SK-N-SH (cell line): ENCODE measurements at regions not wholly inside any gene's neighbourhood (a gene's known extent, or its start where the extent isn't known, plus 50 kb on each side); places are given as distances from the start of the nearest gene placed in this dataset.

Experiments
- CTCF ChIA-PET: fragments of 300-600, 350-600 bp; formaldehyde crosslinking; extraction: SDS; loops from one replicate; lab custom pipeline; 2021; lab: Yijun Ruan, JAX
- POLR2A ChIA-PET: fragments of 350-600 bp; sonication (Branson Sonifier 250); formaldehyde crosslinking; extraction: SDS; loops from one replicate; lab custom pipeline; 2020; ENCODE audit warnings: antibody characterized with exemption, inconsistent platforms; lab: Yijun Ruan, JAX
- DNase-seq: peaks from one replicate; pipeline ENCODE4 v3.0.0; 2012
- H2AFZ ChIP-seq: fragments of 200-600 bp; sonication (generic); 2 replicates; pipeline ENCODE4 v1.8.1; 2016; ENCODE audit warnings: antibody characterized with exemption, mild to moderate bottlenecking, low read depth
- H3F3A ChIP-seq: fragments of 200-600 bp; sonication (generic); replicated peaks from 2 replicates; pipeline ENCODE3; 2016; ENCODE audit warnings: antibody characterized with exemption, mild to moderate bottlenecking; ENCODE audit not compliant: insufficient read depth
- H3K27ac ChIP-seq, 2 experiments: fragments of 200-500 bp in 1 of 2; fragments of 200-600 bp in 1 of 2; sonication (Bioruptor generic) in 1 of 2; sonication (generic), shearing (Covaris generic) in 1 of 2; 2 replicates each; pipeline versions ENCODE4 v1.5.1 to v1.6.1; 2014 to 2016; ENCODE audit warnings: low read depth in 2 of 2, inconsistent platforms in 1 of 2, low read length in 1 of 2, mild to moderate bottlenecking in 1 of 2, mixed read lengths in 1 of 2
- H3K27me3 ChIP-seq: fragments of 200-600 bp; sonication (generic), shearing (Covaris generic); 2 replicates; pipeline ENCODE4 v1.6.1; 2016; ENCODE audit warnings: mixed run types; ENCODE audit not compliant: insufficient read depth
- H3K36me3 ChIP-seq, 2 experiments: fragments of 200-500 bp in 1 of 2; fragments of 200-600 bp in 1 of 2; sonication (Bioruptor generic) in 1 of 2; sonication (generic) in 1 of 2; replicated peaks in 1 of 2; 2 replicates each; pipeline versions ENCODE3 to v1.5.1; 2014 to 2016; ENCODE audit warnings: low read length in 1 of 2, mild to moderate bottlenecking in 1 of 2; ENCODE audit not compliant: insufficient read depth in 2 of 2, control insufficient read depth in 1 of 2
- H3K4me1 ChIP-seq, 2 experiments: fragments of 200-500 bp in 1 of 2; fragments of 200-600 bp in 1 of 2; sonication (Bioruptor generic) in 1 of 2; sonication (generic), shearing (Covaris generic) in 1 of 2; 2 replicates each; pipeline versions ENCODE4 v1.5.1 to v1.6.1; 2014 to 2016; ENCODE audit warnings: low read depth in 1 of 2, low read length in 1 of 2, mixed run types in 1 of 2; ENCODE audit not compliant: insufficient read depth in 2 of 2, control insufficient read depth in 1 of 2
- H3K4me2 ChIP-seq: fragments of 200-600 bp; sonication (generic), shearing (Covaris generic); 2 replicates; pipeline ENCODE4 v1.6.1; 2017; ENCODE audit warnings: mixed run types
- H3K4me3 ChIP-seq, 2 experiments: fragments of 200-500 bp in 1 of 2; fragments of 200-600 bp in 1 of 2; sonication (Bioruptor generic) in 1 of 2; sonication (generic), shearing (Covaris generic) in 1 of 2; 2 replicates each; pipeline versions ENCODE4 v1.5.1 to v1.8.1; 2014 to 2016; ENCODE audit warnings: low read depth in 2 of 2, inconsistent platforms in 1 of 2, low read length in 1 of 2, mild to moderate bottlenecking in 1 of 2, mixed read lengths in 1 of 2, moderate library complexity in 1 of 2
- H3K79me2 ChIP-seq: fragments of 200-600 bp; sonication (generic); 2 replicates; pipeline ENCODE4 v1.8.1; 2017; ENCODE audit warnings: mild to moderate bottlenecking; ENCODE audit not compliant: insufficient read depth
- H3K9ac ChIP-seq: fragments of 200-600 bp; sonication (generic); 2 replicates; pipeline ENCODE4 v1.6.1; 2017; ENCODE audit warnings: mixed run types
- H3K9me2 ChIP-seq: fragments of 200-600 bp; sonication (generic); 2 replicates; pipeline ENCODE4 v1.6.1; 2017; ENCODE audit warnings: mixed run types
- H3K9me3 ChIP-seq: fragments of 200-600 bp; sonication (generic); 2 replicates; pipeline ENCODE4 v1.6.1; 2017; ENCODE audit warnings: mixed run types, mild to moderate bottlenecking, moderate library complexity
- H4K20me1 ChIP-seq: fragments of 200-600 bp; sonication (generic); 2 replicates; pipeline ENCODE4 v1.6.1; 2017; ENCODE audit warnings: mild to moderate bottlenecking, mixed run types; ENCODE audit not compliant: insufficient read depth
- CHD2 ChIP-seq: fragments of 150-350 bp; IDR thresholded peaks from 2 replicates; pipeline ENCODE4 v1.6.1; 2018; ENCODE audit warnings: low read length; ENCODE audit not compliant: partially characterized antibody
- CTCF ChIP-seq: fragments of 200-600 bp; sonication (generic); IDR thresholded peaks from 2 replicates; pipeline ENCODE4 v1.6.1; 2017; ENCODE audit warnings: antibody characterized with exemption, mild to moderate bottlenecking, moderate library complexity
- EZH2phosphoT487 ChIP-seq: fragments of 200-600 bp; sonication (generic); IDR thresholded peaks from 2 replicates; pipeline ENCODE4 v1.6.1; 2017; ENCODE audit warnings: low read depth, mixed run types, mild to moderate bottlenecking, antibody characterized with exemption, moderate library complexity, borderline replicate concordance
- FOSL2 ChIP-seq: IDR thresholded peaks from 2 replicates; pipeline ENCODE4 v1.4.0; 2012; ENCODE audit warnings: low read depth, mild to moderate bottlenecking, moderate library complexity, borderline replicate concordance
- IRF3 ChIP-seq: fragments of 150-350 bp; IDR thresholded peaks from 2 replicates; pipeline ENCODE4 v1.6.1; 2016; ENCODE audit warnings: mild to moderate bottlenecking, low read depth, low read length
- JUND ChIP-seq: IDR thresholded peaks from 2 replicates; pipeline ENCODE4 v1.4.0; 2012
- NRF1 ChIP-seq: IDR thresholded peaks from 2 replicates; pipeline ENCODE4 v1.6.1; 2012; ENCODE audit warnings: low read depth, mild to moderate bottlenecking, low read length
- PBX3 ChIP-seq: IDR thresholded peaks from 2 replicates; pipeline ENCODE4; 2012
- POLR2AphosphoS5 ChIP-seq: IDR thresholded peaks from 2 replicates; pipeline ENCODE4 v1.6.1; 2012; ENCODE audit warnings: low read depth, low read length
- RXRA ChIP-seq: IDR thresholded peaks from 2 replicates; pipeline ENCODE4 v1.4.0; 2012; ENCODE audit warnings: low read depth, mild to moderate bottlenecking, borderline replicate concordance
- SIN3A ChIP-seq: IDR thresholded peaks from 2 replicates; pipeline ENCODE4 v1.6.1; 2012; ENCODE audit warnings: low read depth, mild to moderate bottlenecking, low read length, moderate library complexity, borderline replicate concordance
- SMC3 ChIP-seq: IDR thresholded peaks from 2 replicates; pipeline ENCODE4 v1.6.1; 2012; ENCODE audit warnings: low read depth, low read length, improper control_type of control experiment
- TCF12 ChIP-seq: IDR thresholded peaks from 2 replicates; pipeline ENCODE4 v1.4.0; 2012
- TEAD4 ChIP-seq: IDR thresholded peaks from 2 replicates; pipeline ENCODE4 v1.4.0; 2012; ENCODE audit warnings: mild to moderate bottlenecking, borderline replicate concordance; ENCODE audit not compliant: insufficient read depth
- USF2 ChIP-seq: fragments of 150-350 bp; IDR thresholded peaks from 2 replicates; pipeline ENCODE4 v1.6.1; 2017; ENCODE audit warnings: antibody characterized with exemption, low read length, low read depth, borderline replicate concordance
- YY1 ChIP-seq: IDR thresholded peaks from 2 replicates; pipeline ENCODE4 v1.4.0; 2012; ENCODE audit warnings: low read depth, mild to moderate bottlenecking
- ZBTB33 ChIP-seq: IDR thresholded peaks from 2 replicates; pipeline ENCODE4 v1.4.0; 2012; ENCODE audit warnings: low read depth, borderline replicate concordance
- WGBS: methylation state at CpG from one replicate; pipeline ENCODE4 v1.1.6; 2017; ENCODE audit warnings: low lambda C conversion rate; 5-methylcytosine and 5-hydroxymethylcytosine counted together

GRCh38 chr10:8296734-8297101, 242.2 kb downstream of the GATA3 start:
- Histone ChIP-seq H4K20me1 (no peaks in the 10 kb centered on the region), H3K27me3 (peaks cover 20% of the 10 kb centered on the region; the same call in 1 of the 2 replicates), H2AFZ (no peak overlapping the region), H3K79me2 (no peaks in the 10 kb centered on the region), H3K27ac (no peak overlapping the region), H3K4me2 (no peak overlapping the region), H3K9me3 (no peaks in the 10 kb centered on the region), H3F3A (no peaks in the 10 kb centered on the region), H3K9ac (no peak overlapping the region), H3K4me1 (peaks cover 0 to 10% of the 10 kb centered on the region in 2 experiments; a peak in 2 of 4 replicates), H3K4me3 (no peak overlapping the region), H3K36me3 (no peaks in the 10 kb centered on the region), H3K9me2 (no peaks in the 10 kb centered on the region)
- POLR2A ChIA-PET: no interaction called here
- TF ChIP-seq JUND (no peak), IRF3 (no peak), TCF12 (no peak), SIN3A (no peak), EZH2phosphoT487 (no peak), RXRA (no peak), POLR2AphosphoS5 (no peak), NRF1 (no peak), PBX3 (no peak)
- 57% methylated on average over 2 of the region's 2 CpGs for WGBS
- CTCF ChIA-PET: no interaction called here
- no peak for DNase-seq

GRCh38 chr10:8297107-8297506, 242.6 kb downstream of the GATA3 start:
- H4K20me1 ChIP-seq: no peaks in the 10 kb centered on the region
- no peak for TF ChIP-seq SMC3
- TF ChIP-seq TEAD4: no peak
- TF ChIP-seq CHD2: no peak
- TF ChIP-seq POLR2AphosphoS5: no peak
- no peak for TF ChIP-seq SIN3A
- no peak for TF ChIP-seq CTCF
- no peak for TF ChIP-seq USF2
- TF ChIP-seq RXRA: no peak
- no peak for TF ChIP-seq FOSL2
- no peak for TF ChIP-seq PBX3
- no peak for TF ChIP-seq ZBTB33
- TF ChIP-seq IRF3: no peak
- no peak for TF ChIP-seq YY1

More at GRCh38 chr10:8297107-8297506, 242.6 kb downstream of the GATA3 start:
- H3K27me3 ChIP-seq: peaks cover 23% of the 10 kb centered on the region; the same call in 1 of the 2 replicates
- no peaks in the 10 kb centered on the region for H3K9me3 ChIP-seq
- peaks cover 0 to 14% of the 10 kb centered on the region in 2 experiments; a peak in 2 of 4 replicates for H3K4me1 ChIP-seq
- CTCF ChIA-PET: no interaction called here
- H3F3A ChIP-seq: no peaks in the 10 kb centered on the region
- H3K36me3 ChIP-seq: no peaks in the 10 kb centered on the region
- no peak overlapping the region for H3K9ac ChIP-seq
- no peaks in the 10 kb centered on the region for H3K79me2 ChIP-seq
- H2AFZ ChIP-seq: no peak overlapping the region
- 51% methylated on average over 2 of the region's 2 CpGs for WGBS
- H3K27ac ChIP-seq: no peak overlapping the region
- H3K4me3 ChIP-seq: no peak overlapping the region
- no peak overlapping the region for H3K4me2 ChIP-seq
- DNase-seq: no peak
- POLR2A ChIA-PET: no interaction called here
- H3K9me2 ChIP-seq: no peaks in the 10 kb centered on the region
